ENCODE measurements at regions not wholly inside any gene's neighbourhood (a gene's known extent, or its start where the extent isn't known, plus 50 kb on each side); places are given as distances from the start of the nearest gene placed in this dataset.
"Not testable (repeated sequence)": the region's sequence is repeated elsewhere in the genome, so short reads cannot be mapped to it uniquely, and the experiment has no call there.

DNA sequence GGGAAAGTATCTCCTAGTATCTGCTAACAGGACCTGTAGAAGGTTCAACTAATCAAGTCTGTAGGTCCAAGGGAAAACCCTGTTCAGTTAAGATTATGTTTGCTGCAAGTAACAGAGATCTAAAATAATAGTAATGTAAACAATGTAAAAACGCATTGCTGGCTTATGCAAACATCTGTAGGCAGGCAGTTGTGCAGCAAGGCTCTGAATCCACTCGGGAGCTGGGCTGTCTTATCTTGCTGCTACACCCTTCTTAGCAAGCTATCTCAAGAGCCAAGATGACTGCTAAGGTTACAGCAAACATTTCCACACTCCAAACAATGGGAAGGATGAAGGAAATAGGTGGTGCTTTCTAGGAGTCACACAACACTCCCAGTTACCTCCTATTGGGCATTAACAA lies 397.3 kb upstream of the NRSN1 start:
- H3K9me3 Mint-ChIP-seq, result peaks cover 5% of the 10 kb centered on the region
- H3K36me3 Mint-ChIP-seq, result no peaks in the 10 kb centered on the region
- no peak for ATAC-seq
- H3K27me3 Mint-ChIP-seq, result no peaks in the 10 kb centered on the region
- H3K4me1 Mint-ChIP-seq, result no peaks in the 10 kb centered on the region
- no peak overlapping the region for H3K27ac Mint-ChIP-seq
- no peak overlapping the region for H3K4me3 Mint-ChIP-seq

DNA sequence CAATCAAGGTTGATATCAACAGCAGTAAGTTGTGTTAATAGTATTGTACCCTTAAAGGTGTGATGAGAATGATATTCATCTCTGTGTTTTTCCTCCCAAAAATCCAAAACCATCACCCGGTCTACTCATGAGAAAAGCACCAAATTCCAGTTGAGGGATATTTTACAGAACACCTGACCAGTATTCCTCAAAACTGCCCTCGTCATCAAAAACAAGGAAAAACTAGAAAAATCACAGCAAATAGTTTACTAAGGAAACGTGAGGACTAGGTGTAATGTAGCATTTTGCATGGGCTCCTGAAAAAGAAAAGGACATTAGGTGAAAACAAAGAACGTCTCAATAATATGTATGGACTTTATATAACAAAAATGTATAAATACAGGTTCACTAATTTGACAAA lies 394.4 kb upstream of the NRSN1 start:
- peaks cover 3% of the 10 kb centered on the region for H3K9me3 Mint-ChIP-seq
- no peak overlapping the region for H3K27ac Mint-ChIP-seq
- H3K27me3 Mint-ChIP-seq, result no peaks in the 10 kb centered on the region
- H3K4me1 Mint-ChIP-seq, result no peaks in the 10 kb centered on the region
- no peaks in the 10 kb centered on the region for H3K36me3 Mint-ChIP-seq
- no peak for ATAC-seq
- H3K4me3 Mint-ChIP-seq, result no peak overlapping the region

DNA sequence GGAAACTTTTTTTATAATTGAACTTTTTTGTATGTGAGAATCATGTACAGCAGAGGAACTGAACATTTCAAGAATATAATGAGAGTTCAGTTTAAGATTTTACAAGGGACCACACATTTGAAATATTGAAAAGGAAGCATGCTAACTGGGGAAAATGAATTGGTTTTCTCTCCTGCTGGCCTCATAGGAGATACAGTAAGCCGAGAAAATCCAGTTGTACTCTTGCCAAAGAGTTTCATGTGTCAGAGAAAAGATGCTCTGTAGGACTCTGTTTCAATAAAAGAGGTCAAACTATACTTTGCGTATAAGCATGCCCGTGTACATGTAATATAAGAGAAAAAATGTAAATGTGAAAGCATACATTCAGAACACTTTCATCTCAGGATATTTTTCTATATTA lies 393.5 kb upstream of the NRSN1 start:
- ATAC-seq, result no peak
- H3K36me3 Mint-ChIP-seq, result no peaks in the 10 kb centered on the region
- no peak overlapping the region for H3K27ac Mint-ChIP-seq
- no peaks in the 10 kb centered on the region for H3K4me1 Mint-ChIP-seq
- no peak overlapping the region for H3K4me3 Mint-ChIP-seq
- H3K27me3 Mint-ChIP-seq, result no peaks in the 10 kb centered on the region
- peaks cover 3% of the 10 kb centered on the region for H3K9me3 Mint-ChIP-seq

DNA sequence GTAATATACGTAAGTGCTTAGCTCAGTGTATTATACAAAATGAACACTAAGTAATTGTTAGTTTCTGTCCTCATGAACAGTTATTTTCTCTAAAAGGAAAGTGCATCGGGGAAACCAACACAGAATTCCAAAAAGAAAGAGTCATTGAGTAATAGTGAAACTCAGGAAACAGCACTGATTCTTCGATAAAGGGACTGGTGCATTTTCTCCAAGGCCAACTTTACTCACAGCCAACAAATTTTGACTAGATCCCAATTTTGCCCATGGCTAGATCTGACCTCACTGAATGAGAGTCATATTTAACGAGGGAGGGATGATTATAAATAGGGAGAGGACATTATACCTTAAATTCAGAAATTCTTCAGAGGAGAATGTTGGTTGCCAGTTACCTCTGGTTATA lies 390.9 kb upstream of the NRSN1 start:
- H3K4me1 Mint-ChIP-seq, result no peaks in the 10 kb centered on the region
- H3K36me3 Mint-ChIP-seq, result no peaks in the 10 kb centered on the region
- no peak overlapping the region for H3K27ac Mint-ChIP-seq
- H3K4me3 Mint-ChIP-seq, result no peak overlapping the region
- H3K27me3 Mint-ChIP-seq, result no peaks in the 10 kb centered on the region
- no peak for ATAC-seq
- H3K9me3 Mint-ChIP-seq, result peaks cover 3% of the 10 kb centered on the region

DNA sequence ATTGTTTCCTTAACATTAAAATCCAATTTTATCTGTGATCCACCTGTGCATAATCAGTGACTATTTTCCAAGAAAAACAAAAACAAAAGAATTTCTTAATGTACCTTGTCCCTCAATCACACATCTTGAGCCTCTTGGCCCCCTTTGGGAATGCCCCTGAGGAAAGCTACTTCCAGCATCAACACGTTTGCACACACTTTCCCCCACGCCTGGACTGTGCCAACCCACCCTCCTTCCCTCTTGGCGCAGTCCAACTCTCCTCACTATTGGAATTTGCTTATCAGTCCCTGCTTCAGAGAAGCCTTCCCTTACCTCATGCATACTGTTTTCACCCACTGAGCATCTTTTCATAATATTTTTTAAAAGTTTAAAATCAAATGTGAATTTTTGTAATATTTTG lies 389.4 kb upstream of the NRSN1 start:
- H3K4me3 Mint-ChIP-seq, result no peak overlapping the region
- H3K27me3 Mint-ChIP-seq, result no peaks in the 10 kb centered on the region
- H3K27ac Mint-ChIP-seq, result no peak overlapping the region
- no peak for ATAC-seq
- H3K36me3 Mint-ChIP-seq, result no peaks in the 10 kb centered on the region
- no peaks in the 10 kb centered on the region for H3K4me1 Mint-ChIP-seq
- peaks cover 3% of the 10 kb centered on the region for H3K9me3 Mint-ChIP-seq

DNA sequence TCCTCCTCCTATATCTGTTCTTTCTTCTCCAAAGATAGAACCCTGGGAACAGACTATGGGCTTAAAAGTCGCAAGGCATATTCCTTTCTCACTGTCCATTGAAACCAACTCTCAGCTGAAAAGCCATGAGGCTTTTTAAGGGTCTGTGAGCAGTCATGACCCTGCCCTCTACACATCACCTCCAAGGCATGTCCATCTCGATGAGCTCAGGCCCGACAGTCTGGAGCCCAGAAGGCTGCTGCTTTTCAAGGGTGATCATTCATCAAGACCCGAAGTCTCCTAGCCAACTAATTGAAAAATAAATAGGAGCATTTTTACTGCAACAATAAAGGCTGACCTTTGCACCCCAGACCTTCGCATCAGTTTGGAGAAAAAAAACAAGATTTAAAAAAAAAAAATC lies 378.8 kb upstream of the NRSN1 start:
- Mint-ChIP-seq H3K9me3 (no peaks in the 10 kb centered on the region), H3K4me3 (no peak overlapping the region), H3K27ac (no peak overlapping the region), H3K36me3 (no peaks in the 10 kb centered on the region), H3K27me3 (no peaks in the 10 kb centered on the region), H3K4me1 (no peaks in the 10 kb centered on the region)
- ATAC-seq, result no peak

DNA sequence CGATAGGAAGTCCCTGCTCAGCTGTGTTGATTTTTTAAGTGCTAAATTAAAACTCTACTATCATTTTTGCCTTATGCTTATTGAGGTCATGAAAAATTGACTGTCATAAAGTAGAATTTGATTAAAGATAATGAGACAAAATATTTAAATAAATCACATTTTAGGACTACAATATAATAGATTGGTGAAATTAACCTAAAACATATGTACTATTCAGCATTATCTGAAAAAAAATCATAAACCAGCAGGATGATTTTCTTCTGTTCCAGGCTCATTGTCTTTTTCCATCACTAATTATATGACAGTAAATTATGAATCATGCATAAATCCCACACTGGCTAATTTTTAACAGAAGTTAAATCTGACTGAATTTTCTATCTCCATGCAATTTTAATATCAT lies 373.6 kb upstream of the NRSN1 start:
- H3K4me3 Mint-ChIP-seq, result no peak overlapping the region
- H3K9me3 Mint-ChIP-seq, result peaks cover 8% of the 10 kb centered on the region
- no peaks in the 10 kb centered on the region for H3K27me3 Mint-ChIP-seq
- H3K27ac Mint-ChIP-seq, result no peak overlapping the region
- no peaks in the 10 kb centered on the region for H3K4me1 Mint-ChIP-seq
- ATAC-seq, result no peak
- no peaks in the 10 kb centered on the region for H3K36me3 Mint-ChIP-seq

DNA sequence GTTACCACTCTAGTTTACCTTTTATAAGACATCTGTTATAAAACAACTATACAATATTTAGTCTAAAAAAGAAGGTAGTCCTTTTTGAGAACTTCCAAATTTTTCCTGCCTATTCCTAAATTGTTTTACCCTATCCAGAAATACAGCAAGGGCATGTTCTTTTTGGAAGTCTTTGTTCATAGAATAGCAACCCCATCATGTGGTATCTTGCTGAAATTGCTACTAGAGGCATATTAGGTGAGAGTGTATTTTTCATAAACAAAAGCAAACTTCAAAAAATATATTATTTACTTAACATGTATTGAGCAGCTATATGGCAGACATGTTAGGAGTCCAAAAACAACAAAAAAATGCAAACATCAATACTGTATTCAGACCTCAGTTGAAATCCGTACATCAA lies 371.8 kb upstream of the NRSN1 start:
- no peak overlapping the region for H3K27ac Mint-ChIP-seq
- H3K4me3 Mint-ChIP-seq, result no peak overlapping the region
- H3K4me1 Mint-ChIP-seq, result no peaks in the 10 kb centered on the region
- no peaks in the 10 kb centered on the region for H3K36me3 Mint-ChIP-seq
- no peak for ATAC-seq
- no peaks in the 10 kb centered on the region for H3K27me3 Mint-ChIP-seq
- peaks cover 9% of the 10 kb centered on the region for H3K9me3 Mint-ChIP-seq

DNA sequence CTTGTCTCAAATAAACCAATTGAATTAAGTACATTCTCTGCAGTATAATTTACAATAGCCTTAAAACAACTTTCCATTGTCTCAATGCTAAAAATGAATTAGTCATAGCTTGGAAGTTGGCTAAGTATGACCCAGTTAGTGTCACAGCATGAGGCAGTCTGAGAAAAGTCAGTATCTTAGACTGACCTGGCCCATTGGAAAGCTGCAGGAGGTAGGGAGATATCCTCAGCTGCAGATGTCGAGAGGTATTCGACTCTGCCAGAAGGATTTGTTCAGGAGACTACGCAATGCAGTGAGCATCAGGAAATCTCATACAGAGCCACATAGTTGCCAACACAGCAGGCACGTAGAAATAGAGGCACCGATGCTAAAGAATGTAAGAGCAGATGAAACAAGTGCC lies 350.9 kb upstream of the NRSN1 start:
- Mint-ChIP-seq H3K27ac (no peak overlapping the region), H3K4me1 (no peaks in the 10 kb centered on the region), H3K36me3 (no peaks in the 10 kb centered on the region), H3K27me3 (no peaks in the 10 kb centered on the region), H3K9me3 (no peaks in the 10 kb centered on the region), H3K4me3 (no peak overlapping the region)
- ATAC-seq, result no peak

DNA sequence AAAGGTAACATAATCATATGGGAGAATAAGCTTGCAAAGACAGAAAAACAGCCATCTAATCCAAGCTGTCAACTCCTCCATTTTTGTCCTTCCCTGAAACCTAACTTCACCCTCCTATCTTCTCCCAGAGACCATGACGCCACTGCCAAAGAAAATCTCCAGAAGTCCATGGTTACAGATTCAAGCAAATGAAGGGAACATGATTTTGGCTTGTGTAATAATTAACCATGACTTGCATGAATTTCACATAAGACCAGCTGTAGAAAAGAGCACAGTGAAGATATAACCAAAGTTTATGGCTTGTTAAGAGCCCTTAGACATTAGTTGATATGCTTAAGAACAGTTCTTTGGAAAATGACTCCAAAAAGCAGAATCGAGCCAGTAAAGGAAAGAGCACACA lies 342.1 kb upstream of the NRSN1 start:
- Mint-ChIP-seq H3K36me3 (no peaks in the 10 kb centered on the region), H3K9me3 (peaks cover 4% of the 10 kb centered on the region), H3K27me3 (no peaks in the 10 kb centered on the region), H3K4me1 (no peaks in the 10 kb centered on the region), H3K4me3 (no peak overlapping the region), H3K27ac (no peak overlapping the region)
- no peak for ATAC-seq

DNA sequence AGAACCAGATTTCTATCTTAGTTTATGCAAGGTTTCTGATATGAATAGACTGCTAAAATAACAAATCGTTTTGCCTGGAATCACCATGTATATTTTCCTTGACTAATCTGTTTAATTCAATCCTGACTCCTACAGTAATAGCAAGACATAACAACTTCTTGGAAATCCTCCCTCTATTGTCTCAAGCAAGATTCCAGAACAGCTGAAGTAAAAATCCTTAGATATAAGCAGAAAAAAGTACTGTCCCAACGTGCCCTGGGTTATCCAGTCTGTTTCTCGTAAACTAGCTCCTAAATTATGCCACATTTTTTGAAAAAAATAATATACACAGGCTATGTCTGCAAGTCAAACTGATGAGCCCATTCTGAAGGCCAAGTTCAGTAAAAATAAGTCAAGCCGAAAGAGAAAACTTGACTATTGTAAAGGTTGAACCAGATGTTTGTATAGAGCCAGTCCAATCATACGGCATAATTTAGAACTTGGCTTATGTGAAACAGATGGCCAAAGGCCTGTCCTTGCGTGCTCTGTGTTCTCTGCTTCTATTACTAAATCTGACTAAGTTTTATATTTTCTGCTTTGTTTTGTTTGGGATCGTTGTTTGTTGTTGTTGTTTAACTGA lies 341.6 kb upstream of the NRSN1 start:
- H3K9me3 Mint-ChIP-seq, result peaks cover 4% of the 10 kb centered on the region
- no peak overlapping the region for H3K4me3 Mint-ChIP-seq
- no peak for ATAC-seq
- no peak overlapping the region for H3K27ac Mint-ChIP-seq
- H3K27me3 Mint-ChIP-seq, result no peaks in the 10 kb centered on the region
- H3K4me1 Mint-ChIP-seq, result no peaks in the 10 kb centered on the region
- no peaks in the 10 kb centered on the region for H3K36me3 Mint-ChIP-seq

DNA sequence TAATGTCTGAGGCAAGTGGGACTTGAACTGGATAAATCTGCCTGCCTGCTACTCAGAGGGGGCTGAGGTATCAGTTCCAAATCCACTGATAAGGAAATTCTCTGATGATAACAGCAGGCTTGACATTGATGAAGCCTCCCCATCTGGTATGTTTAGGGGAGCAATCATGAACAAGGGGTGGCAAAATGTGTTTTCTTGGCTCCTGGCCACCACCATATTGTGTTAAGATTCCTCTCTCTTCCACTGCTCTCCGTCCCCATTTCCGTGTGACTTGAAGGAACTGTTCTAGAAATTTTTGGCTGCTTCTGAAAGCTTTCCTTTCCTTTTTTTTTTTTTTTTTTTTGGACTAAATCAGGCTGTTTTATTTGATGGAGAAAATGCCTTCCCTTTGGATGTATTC lies 335.3 kb upstream of the NRSN1 start:
- Mint-ChIP-seq H3K9me3 (peaks cover 8% of the 10 kb centered on the region), H3K27ac (no peak overlapping the region), H3K36me3 (no peaks in the 10 kb centered on the region), H3K4me1 (no peaks in the 10 kb centered on the region), H3K27me3 (no peaks in the 10 kb centered on the region), H3K4me3 (no peak overlapping the region)
- ATAC-seq, result no peak

DNA sequence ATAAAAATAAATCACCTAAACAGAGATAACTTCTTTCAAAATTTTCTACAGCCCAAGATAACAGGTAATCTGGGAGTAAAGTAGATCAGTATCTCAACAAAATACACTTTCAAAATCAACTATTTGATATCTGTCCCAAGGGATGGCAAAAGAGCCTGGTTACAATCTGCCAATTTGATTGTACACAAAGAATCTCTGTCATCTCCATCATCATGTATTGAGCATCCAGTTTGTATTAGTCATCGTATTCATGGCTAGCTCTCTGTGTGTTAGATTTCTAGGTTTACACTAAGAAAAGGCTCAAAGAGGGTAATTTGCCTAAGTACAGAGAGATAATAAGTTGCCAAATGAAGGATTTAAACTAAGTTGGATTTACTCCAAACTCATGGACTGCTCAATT lies 329.0 kb upstream of the NRSN1 start:
- no peak for ATAC-seq
- no peaks in the 10 kb centered on the region for H3K27me3 Mint-ChIP-seq
- H3K4me3 Mint-ChIP-seq, result no peak overlapping the region
- H3K4me1 Mint-ChIP-seq, result no peaks in the 10 kb centered on the region
- peaks cover 8% of the 10 kb centered on the region for H3K9me3 Mint-ChIP-seq
- no peak overlapping the region for H3K27ac Mint-ChIP-seq
- no peaks in the 10 kb centered on the region for H3K36me3 Mint-ChIP-seq

DNA sequence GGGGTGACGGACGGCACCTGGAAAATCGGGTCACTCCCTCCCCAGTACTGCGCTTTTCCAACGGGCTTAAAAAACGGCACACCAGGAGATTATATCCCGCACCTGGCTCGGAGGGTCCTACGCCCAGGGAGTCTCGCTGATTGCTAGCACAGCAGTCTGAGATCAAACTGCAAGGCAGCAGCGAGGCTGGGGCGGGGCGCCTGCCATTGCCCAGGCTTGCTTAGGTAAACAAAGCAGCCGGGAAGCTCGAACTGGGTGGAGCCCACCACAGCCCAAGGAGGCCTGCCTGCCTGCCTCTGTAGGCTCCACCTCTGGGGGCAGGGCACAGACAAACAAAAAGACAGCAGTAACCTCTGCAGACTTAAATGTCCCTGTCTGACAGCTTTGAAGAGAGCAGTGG lies 321.7 kb upstream of the NRSN1 start:
- ATAC-seq, H3K9me3 Mint-ChIP-seq, H3K4me3 Mint-ChIP-seq, H3K36me3 Mint-ChIP-seq, H3K27me3 Mint-ChIP-seq, H3K4me1 Mint-ChIP-seq, H3K27ac Mint-ChIP-seq: not testable (repeated sequence)

DNA sequence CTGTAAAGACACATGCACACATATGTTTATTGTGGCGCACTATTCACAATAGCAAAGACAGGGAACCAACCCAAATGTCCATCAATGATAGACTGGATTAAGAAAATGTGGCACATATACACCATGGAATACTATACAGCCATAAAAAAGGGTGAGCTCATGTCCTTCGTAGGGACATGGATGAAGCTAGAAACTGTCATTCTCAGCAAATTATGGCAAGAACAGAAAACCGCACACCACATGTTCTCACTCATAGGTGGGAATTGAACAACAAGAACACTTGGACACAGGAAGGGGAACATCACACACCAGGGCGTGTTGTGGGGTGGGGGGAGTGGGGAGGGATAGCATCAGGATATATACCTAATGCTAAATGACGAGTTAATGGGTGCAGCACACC lies 304.9 kb upstream of the NRSN1 start:
- H3K27ac Mint-ChIP-seq, H3K27me3 Mint-ChIP-seq, ATAC-seq, H3K4me3 Mint-ChIP-seq, H3K9me3 Mint-ChIP-seq, H3K36me3 Mint-ChIP-seq, H3K4me1 Mint-ChIP-seq: not testable (repeated sequence)

DNA sequence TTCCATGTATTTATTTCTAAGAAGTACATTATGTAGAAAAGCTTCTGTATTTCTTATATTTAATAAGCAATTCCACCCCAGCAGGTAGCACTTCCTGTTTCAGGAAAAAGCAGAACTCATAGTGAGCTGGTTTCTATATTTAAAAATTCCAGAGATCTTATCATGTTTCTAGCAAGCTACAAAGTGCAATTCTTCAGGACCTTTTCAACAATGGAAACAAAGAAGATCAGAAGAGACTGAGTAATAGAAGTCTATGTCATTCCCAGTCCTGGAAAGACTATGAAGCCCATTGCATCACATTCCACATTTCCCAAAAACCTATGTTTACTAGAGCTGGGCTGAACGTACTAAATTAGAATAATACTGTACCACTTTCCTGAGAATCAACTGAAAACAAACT lies 302.6 kb upstream of the NRSN1 start:
- Mint-ChIP-seq H3K36me3 (no peaks in the 10 kb centered on the region), H3K27ac (no peak overlapping the region), H3K4me3 (no peak overlapping the region), H3K27me3 (no peaks in the 10 kb centered on the region), H3K4me1 (no peaks in the 10 kb centered on the region), H3K9me3 (peaks cover 2% of the 10 kb centered on the region)
- no peak for ATAC-seq

DNA sequence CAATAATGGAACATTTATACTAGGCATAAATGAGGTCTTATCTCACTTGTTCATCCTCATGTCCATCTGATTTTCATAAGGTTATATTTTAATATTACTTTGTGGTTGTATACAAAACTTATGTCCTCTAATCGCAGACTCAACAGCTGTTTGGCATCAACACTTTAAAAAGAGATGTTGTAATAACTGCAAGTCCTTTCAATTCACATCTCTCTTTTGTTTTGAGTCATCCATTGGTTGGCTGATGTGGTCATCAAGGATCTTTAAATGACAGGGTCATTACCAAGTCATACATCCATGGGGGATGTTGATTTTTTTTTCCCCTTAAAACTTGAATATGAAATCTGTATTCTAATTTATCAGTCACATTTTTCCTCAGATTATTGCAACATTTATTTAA lies 299.4 kb upstream of the NRSN1 start:
- Mint-ChIP-seq H3K36me3 (no peaks in the 10 kb centered on the region), H3K4me1 (no peaks in the 10 kb centered on the region), H3K27ac (no peak overlapping the region), H3K4me3 (no peak overlapping the region), H3K9me3 (peaks cover 4% of the 10 kb centered on the region), H3K27me3 (no peaks in the 10 kb centered on the region)
- ATAC-seq, result no peak
